Colonic mucosa (tissue), 4 donors: ENCODE measurements at regions not wholly inside any gene's neighbourhood (a gene's known extent, or its start where the extent isn't known, plus 50 kb on each side); places are given as distances from the start of the nearest gene placed in this dataset.

ENCODE experiments used
- DNase-seq: peaks from one replicate; pipeline ENCODE4 v3.0.0-alpha.2; 2020
- H3K27ac ChIP-seq: fragments of 200-600 bp; one replicate; pipeline ENCODE4 v1.8.0; 2021
- H3K27me3 ChIP-seq: fragments of 200-600 bp; one replicate; pipeline ENCODE4 v1.8.0; 2021
- H3K36me3 ChIP-seq: fragments of 200-600 bp; one replicate; pipeline ENCODE4 v1.8.0; 2021
- H3K4me1 ChIP-seq: fragments of 200-600 bp; one replicate; pipeline ENCODE4 v1.8.0; 2021; ENCODE audit warnings: mild to moderate bottlenecking
- H3K4me3 ChIP-seq: fragments of 200-600 bp; one replicate; pipeline ENCODE4 v1.8.0; 2021
- H3K9ac ChIP-seq, 2 donors: one replicate each; pipeline ENCODE4 v1.7.0; 2013; ENCODE audit warnings: control low read depth in 2 of 2, low read depth in 2 of 2, low read length in 2 of 2
- H3K9me3 ChIP-seq: fragments of 200-600 bp; one replicate; pipeline ENCODE4 v1.8.0; 2021
- intact Hi-C: fragments of 100-400 bp; cut with DNase I; formaldehyde crosslinking; loops from one replicate; pipeline ENCODE4 v1.14.1; 2022
- TF ChIP-seq, protein P1 (sequence below): fragments of 200-600 bp; IDR thresholded peaks from one replicate; pipeline ENCODE4 v1.8.0; 2022; ENCODE audit warnings: antibody characterized with exemption, mild to moderate bottlenecking
- donor health status: healthy.
- donor health status: DM: no; HTN: no; CAD: no.
- donor health status: DM: no; HTN: no; CAD: no.

- Histone ChIP-seq H3K4me3 (no peak overlapping the region), H3K27ac (no peak overlapping the region), H3K27me3 (no peaks in the 10 kb centered on the region), H3K9me3 (no peaks in the 10 kb centered on the region), H3K36me3 (no peaks in the 10 kb centered on the region), H3K4me1 (no peaks in the 10 kb centered on the region), H3K9ac (no peak overlapping the region)
- TF ChIP-seq, protein P1, sequence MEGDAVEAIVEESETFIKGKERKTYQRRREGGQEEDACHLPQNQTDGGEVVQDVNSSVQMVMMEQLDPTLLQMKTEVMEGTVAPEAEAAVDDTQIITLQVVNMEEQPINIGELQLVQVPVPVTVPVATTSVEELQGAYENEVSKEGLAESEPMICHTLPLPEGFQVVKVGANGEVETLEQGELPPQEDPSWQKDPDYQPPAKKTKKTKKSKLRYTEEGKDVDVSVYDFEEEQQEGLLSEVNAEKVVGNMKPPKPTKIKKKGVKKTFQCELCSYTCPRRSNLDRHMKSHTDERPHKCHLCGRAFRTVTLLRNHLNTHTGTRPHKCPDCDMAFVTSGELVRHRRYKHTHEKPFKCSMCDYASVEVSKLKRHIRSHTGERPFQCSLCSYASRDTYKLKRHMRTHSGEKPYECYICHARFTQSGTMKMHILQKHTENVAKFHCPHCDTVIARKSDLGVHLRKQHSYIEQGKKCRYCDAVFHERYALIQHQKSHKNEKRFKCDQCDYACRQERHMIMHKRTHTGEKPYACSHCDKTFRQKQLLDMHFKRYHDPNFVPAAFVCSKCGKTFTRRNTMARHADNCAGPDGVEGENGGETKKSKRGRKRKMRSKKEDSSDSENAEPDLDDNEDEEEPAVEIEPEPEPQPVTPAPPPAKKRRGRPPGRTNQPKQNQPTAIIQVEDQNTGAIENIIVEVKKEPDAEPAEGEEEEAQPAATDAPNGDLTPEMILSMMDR, result no peak
- intact Hi-C loops, result no loop called here
- no peak for DNase-seq
Measured at GRCh38 chr6:51466427-51466826, 621.0 kb downstream of the PKHD1 start.

- Histone ChIP-seq H3K4me1 (no peaks in the 10 kb centered on the region), H3K9me3 (no peaks in the 10 kb centered on the region), H3K9ac (no peak overlapping the region), H3K27me3 (no peaks in the 10 kb centered on the region), H3K27ac (no peak overlapping the region), H3K4me3 (no peak overlapping the region), H3K36me3 (no peaks in the 10 kb centered on the region)
- DNase-seq, result no peak
- TF ChIP-seq, protein P1, result no peak
- intact Hi-C loops, result no loop called here
Measured at GRCh38 chr6:51467231-51467952, 620.0 kb downstream of the PKHD1 start.

- Histone ChIP-seq H3K4me3 (no peak overlapping the region), H3K4me1 (no peaks in the 10 kb centered on the region), H3K9me3 (no peaks in the 10 kb centered on the region)
Measured at GRCh38 chr6:51468704-51469103, 618.7 kb downstream of the PKHD1 start.

DNA sequence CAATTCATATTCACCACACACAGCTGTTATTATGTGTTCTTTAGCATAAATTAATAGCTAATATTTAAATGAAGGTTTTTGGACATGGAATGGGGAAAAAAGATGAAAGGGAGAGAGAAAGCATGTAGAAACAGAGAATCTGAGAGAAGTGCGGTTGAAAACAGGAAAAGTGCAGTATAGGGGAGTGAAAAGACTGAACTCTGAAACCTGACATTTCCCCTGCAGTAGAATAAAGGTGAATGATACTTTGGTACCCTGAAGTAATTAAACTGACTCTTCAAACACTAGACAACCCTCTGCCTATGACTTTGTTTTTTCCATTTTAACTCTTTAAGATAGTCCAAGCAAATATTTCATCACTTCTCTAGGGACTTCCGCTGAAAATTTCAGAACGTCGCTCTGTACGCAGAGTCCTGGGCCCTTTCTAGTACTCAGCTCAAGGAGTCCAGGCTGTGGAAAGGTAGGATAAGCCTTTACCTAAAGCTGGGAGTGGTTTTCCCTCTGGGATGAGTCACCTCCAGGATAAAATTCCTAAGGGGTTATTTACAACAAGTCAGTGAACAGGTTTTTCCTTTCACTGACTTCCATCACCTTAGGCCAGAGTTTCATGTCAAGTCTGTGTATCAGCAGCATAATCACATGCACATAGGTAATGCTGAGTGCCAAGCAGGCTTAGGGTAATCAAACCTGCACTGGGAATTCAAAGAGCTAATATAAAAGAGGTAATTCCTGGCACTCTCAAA lies 614.5 kb downstream of the PKHD1 start:
- no peak overlapping the region for H3K4me3 ChIP-seq
- no peak overlapping the region for H3K27ac ChIP-seq
- no peaks in the 10 kb centered on the region for H3K27me3 ChIP-seq
- no peak overlapping the region for H3K9ac ChIP-seq
- TF ChIP-seq, protein P1, result no peak
- intact Hi-C loops, result no loop called here
- H3K9me3 ChIP-seq, result no peaks in the 10 kb centered on the region
- no peaks in the 10 kb centered on the region for H3K4me1 ChIP-seq
- peak; percentile 20 for DNase-seq
- no peaks in the 10 kb centered on the region for H3K36me3 ChIP-seq

More at GRCh38 chr6:51468704-51469103, 618.7 kb downstream of the PKHD1 start:
- Histone ChIP-seq H3K36me3 (no peaks in the 10 kb centered on the region), H3K9ac (no peak overlapping the region), H3K27me3 (no peaks in the 10 kb centered on the region), H3K27ac (no peak overlapping the region)
- intact Hi-C loops, result no loop called here
- DNase-seq, result no peak
- TF ChIP-seq, protein P1, result no peak

GRCh38 chr6:51474022-51474975 lies 613.1 kb downstream of the PKHD1 start:
- TF ChIP-seq, protein P1, result no peak
- Histone ChIP-seq H3K4me3 (no peak overlapping the region), H3K9me3 (no peaks in the 10 kb centered on the region), H3K36me3 (no peaks in the 10 kb centered on the region), H3K4me1 (no peaks in the 10 kb centered on the region), H3K9ac (no peak overlapping the region), H3K27me3 (no peaks in the 10 kb centered on the region), H3K27ac (no peak overlapping the region)
- intact Hi-C loops, result no loop called here
- no peak for DNase-seq
